ENCODE measurements at regions not wholly inside any gene's neighbourhood (a gene's known extent, or its start where the extent isn't known, plus 50 kb on each side); places are given as distances from the start of the nearest gene placed in this dataset.

- H3F3A ChIP-seq (replicated peaks; ENCODE audit: low read depth): no peaks in the 10 kb centered on the region
- no peaks in the 10 kb centered on the region for H3K4me1 ChIP-seq (ENCODE audit: insufficient read depth)
- Mint-ChIP-seq H3K36me3 (ENCODE audit: low read depth) (peaks cover 4% of the 10 kb centered on the region; the same call in 2 of the 3 replicates), H3K9me3 (peaks cover 16% of the 10 kb centered on the region; the same call in 2 of the 3 replicates), H3K27me3 (ENCODE audit: insufficient read depth, low read depth, poor library complexity) (peaks cover 12% of the 10 kb centered on the region), H3K4me3 (no peak overlapping the region), H3K27ac (no peak overlapping the region), H3K4me1 (peaks cover 13% of the 10 kb centered on the region)
- no peak overlapping the region for H3K4me2 ChIP-seq
- H3K4me3 ChIP-seq: no peak overlapping the region
- TF ChIP-seq, protein P1, sequence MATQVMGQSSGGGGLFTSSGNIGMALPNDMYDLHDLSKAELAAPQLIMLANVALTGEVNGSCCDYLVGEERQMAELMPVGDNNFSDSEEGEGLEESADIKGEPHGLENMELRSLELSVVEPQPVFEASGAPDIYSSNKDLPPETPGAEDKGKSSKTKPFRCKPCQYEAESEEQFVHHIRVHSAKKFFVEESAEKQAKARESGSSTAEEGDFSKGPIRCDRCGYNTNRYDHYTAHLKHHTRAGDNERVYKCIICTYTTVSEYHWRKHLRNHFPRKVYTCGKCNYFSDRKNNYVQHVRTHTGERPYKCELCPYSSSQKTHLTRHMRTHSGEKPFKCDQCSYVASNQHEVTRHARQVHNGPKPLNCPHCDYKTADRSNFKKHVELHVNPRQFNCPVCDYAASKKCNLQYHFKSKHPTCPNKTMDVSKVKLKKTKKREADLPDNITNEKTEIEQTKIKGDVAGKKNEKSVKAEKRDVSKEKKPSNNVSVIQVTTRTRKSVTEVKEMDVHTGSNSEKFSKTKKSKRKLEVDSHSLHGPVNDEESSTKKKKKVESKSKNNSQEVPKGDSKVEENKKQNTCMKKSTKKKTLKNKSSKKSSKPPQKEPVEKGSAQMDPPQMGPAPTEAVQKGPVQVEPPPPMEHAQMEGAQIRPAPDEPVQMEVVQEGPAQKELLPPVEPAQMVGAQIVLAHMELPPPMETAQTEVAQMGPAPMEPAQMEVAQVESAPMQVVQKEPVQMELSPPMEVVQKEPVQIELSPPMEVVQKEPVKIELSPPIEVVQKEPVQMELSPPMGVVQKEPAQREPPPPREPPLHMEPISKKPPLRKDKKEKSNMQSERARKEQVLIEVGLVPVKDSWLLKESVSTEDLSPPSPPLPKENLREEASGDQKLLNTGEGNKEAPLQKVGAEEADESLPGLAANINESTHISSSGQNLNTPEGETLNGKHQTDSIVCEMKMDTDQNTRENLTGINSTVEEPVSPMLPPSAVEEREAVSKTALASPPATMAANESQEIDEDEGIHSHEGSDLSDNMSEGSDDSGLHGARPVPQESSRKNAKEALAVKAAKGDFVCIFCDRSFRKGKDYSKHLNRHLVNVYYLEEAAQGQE (IDR thresholded peaks at IDR 0.05; ENCODE audit: unreplicated experiment): no peak
- TF ChIP-seq ZNF114 (CRISPR knock-in tag; IDR thresholded peaks at IDR 0.05) (no peak), POLR2AphosphoS5 (IDR thresholded peaks at IDR 0.05; ENCODE audit: low read depth) (no peak), ETS1 (IDR thresholded peaks at IDR 0.05) (no peak), STAT1 (IDR thresholded peaks at IDR 0.05; ENCODE audit: unreplicated experiment) (no peak), CREB1 (CRISPR knock-in tag; IDR thresholded peaks at IDR 0.05; ENCODE audit: low read depth) (no peak), EZH2 (IDR thresholded peaks at IDR 0.05; ENCODE audit: low read depth, unreplicated experiment) (no peak)
- TF ChIP-seq, protein P2, sequence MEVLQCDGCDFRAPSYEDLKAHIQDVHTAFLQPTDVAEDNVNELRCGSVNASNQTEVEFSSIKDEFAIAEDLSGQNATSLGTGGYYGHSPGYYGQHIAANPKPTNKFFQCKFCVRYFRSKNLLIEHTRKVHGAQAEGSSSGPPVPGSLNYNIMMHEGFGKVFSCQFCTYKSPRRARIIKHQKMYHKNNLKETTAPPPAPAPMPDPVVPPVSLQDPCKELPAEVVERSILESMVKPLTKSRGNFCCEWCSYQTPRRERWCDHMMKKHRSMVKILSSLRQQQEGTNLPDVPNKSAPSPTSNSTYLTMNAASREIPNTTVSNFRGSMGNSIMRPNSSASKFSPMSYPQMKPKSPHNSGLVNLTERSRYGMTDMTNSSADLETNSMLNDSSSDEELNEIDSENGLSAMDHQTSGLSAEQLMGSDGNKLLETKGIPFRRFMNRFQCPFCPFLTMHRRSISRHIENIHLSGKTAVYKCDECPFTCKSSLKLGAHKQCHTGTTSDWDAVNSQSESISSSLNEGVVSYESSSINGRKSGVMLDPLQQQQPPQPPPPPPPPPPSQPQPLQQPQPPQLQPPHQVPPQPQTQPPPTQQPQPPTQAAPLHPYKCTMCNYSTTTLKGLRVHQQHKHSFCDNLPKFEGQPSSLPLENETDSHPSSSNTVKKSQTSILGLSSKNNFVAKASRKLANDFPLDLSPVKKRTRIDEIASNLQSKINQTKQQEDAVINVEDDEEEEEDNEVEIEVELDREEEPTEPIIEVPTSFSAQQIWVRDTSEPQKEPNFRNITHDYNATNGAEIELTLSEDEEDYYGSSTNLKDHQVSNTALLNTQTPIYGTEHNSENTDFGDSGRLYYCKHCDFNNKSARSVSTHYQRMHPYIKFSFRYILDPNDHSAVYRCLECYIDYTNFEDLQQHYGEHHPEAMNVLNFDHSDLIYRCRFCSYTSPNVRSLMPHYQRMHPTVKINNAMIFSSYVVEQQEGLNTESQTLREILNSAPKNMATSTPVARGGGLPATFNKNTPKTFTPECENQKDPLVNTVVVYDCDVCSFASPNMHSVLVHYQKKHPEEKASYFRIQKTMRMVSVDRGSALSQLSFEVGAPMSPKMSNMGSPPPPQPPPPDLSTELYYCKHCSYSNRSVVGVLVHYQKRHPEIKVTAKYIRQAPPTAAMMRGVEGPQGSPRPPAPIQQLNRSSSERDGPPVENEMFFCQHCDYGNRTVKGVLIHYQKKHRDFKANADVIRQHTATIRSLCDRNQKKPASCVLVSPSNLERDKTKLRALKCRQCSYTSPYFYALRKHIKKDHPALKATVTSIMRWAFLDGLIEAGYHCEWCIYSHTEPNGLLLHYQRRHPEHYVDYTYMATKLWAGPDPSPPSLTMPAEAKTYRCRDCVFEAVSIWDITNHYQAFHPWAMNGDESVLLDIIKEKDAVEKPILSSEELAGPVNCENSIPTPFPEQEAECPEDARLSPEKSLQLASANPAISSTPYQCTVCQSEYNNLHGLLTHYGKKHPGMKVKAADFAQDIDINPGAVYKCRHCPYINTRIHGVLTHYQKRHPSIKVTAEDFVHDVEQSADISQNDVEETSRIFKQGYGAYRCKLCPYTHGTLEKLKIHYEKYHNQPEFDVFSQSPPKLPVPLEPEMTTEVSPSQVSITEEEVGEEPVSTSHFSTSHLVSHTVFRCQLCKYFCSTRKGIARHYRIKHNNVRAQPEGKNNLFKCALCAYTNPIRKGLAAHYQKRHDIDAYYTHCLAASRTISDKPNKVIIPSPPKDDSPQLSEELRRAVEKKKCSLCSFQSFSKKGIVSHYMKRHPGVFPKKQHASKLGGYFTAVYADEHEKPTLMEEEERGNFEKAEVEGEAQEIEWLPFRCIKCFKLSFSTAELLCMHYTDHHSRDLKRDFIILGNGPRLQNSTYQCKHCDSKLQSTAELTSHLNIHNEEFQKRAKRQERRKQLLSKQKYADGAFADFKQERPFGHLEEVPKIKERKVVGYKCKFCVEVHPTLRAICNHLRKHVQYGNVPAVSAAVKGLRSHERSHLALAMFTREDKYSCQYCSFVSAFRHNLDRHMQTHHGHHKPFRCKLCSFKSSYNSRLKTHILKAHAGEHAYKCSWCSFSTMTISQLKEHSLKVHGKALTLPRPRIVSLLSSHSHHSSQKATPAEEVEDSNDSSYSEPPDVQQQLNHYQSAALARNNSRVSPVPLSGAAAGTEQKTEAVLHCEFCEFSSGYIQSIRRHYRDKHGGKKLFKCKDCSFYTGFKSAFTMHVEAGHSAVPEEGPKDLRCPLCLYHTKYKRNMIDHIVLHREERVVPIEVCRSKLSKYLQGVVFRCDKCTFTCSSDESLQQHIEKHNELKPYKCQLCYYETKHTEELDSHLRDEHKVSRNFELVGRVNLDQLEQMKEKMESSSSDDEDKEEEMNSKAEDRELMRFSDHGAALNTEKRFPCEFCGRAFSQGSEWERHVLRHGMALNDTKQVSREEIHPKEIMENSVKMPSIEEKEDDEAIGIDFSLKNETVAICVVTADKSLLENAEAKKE (CRISPR knock-in tag; IDR thresholded peaks at IDR 0.05): no peak
- TF ChIP-seq, protein P3, sequence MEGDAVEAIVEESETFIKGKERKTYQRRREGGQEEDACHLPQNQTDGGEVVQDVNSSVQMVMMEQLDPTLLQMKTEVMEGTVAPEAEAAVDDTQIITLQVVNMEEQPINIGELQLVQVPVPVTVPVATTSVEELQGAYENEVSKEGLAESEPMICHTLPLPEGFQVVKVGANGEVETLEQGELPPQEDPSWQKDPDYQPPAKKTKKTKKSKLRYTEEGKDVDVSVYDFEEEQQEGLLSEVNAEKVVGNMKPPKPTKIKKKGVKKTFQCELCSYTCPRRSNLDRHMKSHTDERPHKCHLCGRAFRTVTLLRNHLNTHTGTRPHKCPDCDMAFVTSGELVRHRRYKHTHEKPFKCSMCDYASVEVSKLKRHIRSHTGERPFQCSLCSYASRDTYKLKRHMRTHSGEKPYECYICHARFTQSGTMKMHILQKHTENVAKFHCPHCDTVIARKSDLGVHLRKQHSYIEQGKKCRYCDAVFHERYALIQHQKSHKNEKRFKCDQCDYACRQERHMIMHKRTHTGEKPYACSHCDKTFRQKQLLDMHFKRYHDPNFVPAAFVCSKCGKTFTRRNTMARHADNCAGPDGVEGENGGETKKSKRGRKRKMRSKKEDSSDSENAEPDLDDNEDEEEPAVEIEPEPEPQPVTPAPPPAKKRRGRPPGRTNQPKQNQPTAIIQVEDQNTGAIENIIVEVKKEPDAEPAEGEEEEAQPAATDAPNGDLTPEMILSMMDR (conservative IDR thresholded peaks at IDR 0.05; ENCODE audit: low read depth in 2 of 2): no peak
- H4K20me1 ChIP-seq (replicated peaks; ENCODE audit: insufficient read depth): no peaks in the 10 kb centered on the region
- ATAC-seq: no peak
- no peaks in the 10 kb centered on the region for H3K79me2 ChIP-seq (replicated peaks; ENCODE audit: insufficient read depth)
- no peak for DNase-seq (ENCODE audit: low spot score)
- no peak overlapping the region for H3K27ac ChIP-seq (ENCODE audit: low read depth)
- peaks cover under 1% of the 10 kb centered on the region; the same call in 1 of the 2 replicates for H3K36me3 ChIP-seq (ENCODE audit: insufficient read depth)
- peaks cover under 1% of the 10 kb centered on the region; the same call in 1 of the 2 replicates for H3K9me2 ChIP-seq (ENCODE audit: insufficient read depth)
- no peaks in the 10 kb centered on the region for H3K27me3 ChIP-seq (ENCODE audit: insufficient read depth)
- peak overlapping the region; percentile 43; the same call in 1 of the 2 replicates for H2AFZ ChIP-seq
Observed at GRCh38 chr1:47676311-47677054, 238.6 kb downstream of the FOXD2 start.
